Left ventricle myocardium inferior (tissue), 1 donor: ENCODE measurements at regions not wholly inside any gene's neighbourhood (a gene's known extent, or its start where the extent isn't known, plus 50 kb on each side); places are given as distances from the start of the nearest gene placed in this dataset.

ENCODE experiments used
- DNase-seq: peaks from one replicate; pipeline ENCODE4 v3.0.0-alpha.2; 2020
- H3K27ac ChIP-seq: fragments of 200-600 bp; replicated peaks from 2 replicates; pipeline ENCODE4 v1.8.0; 2021
- H3K27me3 ChIP-seq: fragments of 200-600 bp; 2 replicates; pipeline ENCODE4 v1.8.0; 2021; ENCODE audit warnings: low read depth
- H3K36me3 ChIP-seq: fragments of 200-600 bp; 2 replicates; pipeline ENCODE4 v1.8.0; 2021
- H3K4me1 ChIP-seq: fragments of 200-600 bp; 2 replicates; pipeline ENCODE4 v1.8.0; 2021
- H3K4me3 ChIP-seq: fragments of 200-600 bp; 2 replicates; pipeline ENCODE4 v1.8.0; 2021; ENCODE audit warnings: mild to moderate bottlenecking, moderate library complexity
- H3K9me3 ChIP-seq: fragments of 200-600 bp; replicated peaks from 2 replicates; pipeline ENCODE4 v1.8.0; 2021
- intact Hi-C: fragments of 100-400 bp; cut with micrococcal nuclease; formaldehyde crosslinking; loops from one replicate; pipeline ENCODE4 v1.11.0; 2022
- TF ChIP-seq, protein P1 (sequence below): fragments of 200-600 bp; IDR thresholded peaks from 2 replicates; pipeline ENCODE4 v1.8.0; 2021; ENCODE audit warnings: antibody characterized with exemption, mild to moderate bottlenecking, borderline replicate concordance
- donor health status: DM: no; HTN: yes; CAD: no; lungs with severe emphysema.

DNA sequence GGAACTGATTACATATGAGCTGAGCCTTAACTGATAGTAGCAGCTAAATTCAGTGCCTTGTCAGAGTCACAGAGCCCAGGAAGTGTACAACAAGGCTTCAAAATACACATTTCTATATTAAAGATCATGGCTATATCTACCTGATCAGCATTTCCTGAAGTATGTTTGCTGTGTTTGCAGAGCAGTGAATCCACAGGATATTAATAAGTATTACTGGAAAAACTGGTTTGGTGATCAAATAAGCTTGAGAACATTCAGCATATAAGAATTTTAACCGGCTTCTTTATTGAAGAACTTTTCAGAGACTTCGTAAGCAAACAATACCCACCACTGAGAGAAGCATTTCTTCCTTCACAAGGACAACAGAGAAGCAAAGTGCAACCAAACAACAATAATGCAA, 227.0 kb downstream of the ELAVL2 start:
- H3K4me3 ChIP-seq, result no peak overlapping the region
- TF ChIP-seq, protein P1, sequence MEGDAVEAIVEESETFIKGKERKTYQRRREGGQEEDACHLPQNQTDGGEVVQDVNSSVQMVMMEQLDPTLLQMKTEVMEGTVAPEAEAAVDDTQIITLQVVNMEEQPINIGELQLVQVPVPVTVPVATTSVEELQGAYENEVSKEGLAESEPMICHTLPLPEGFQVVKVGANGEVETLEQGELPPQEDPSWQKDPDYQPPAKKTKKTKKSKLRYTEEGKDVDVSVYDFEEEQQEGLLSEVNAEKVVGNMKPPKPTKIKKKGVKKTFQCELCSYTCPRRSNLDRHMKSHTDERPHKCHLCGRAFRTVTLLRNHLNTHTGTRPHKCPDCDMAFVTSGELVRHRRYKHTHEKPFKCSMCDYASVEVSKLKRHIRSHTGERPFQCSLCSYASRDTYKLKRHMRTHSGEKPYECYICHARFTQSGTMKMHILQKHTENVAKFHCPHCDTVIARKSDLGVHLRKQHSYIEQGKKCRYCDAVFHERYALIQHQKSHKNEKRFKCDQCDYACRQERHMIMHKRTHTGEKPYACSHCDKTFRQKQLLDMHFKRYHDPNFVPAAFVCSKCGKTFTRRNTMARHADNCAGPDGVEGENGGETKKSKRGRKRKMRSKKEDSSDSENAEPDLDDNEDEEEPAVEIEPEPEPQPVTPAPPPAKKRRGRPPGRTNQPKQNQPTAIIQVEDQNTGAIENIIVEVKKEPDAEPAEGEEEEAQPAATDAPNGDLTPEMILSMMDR, result no peak
- no peaks in the 10 kb centered on the region for H3K9me3 ChIP-seq
- intact Hi-C loops, result loop anchor here (10.0 kb wide), 1 partner anchor 56 kb away; no protein-coding TSS in a partner anchor
- no peaks in the 10 kb centered on the region for H3K27me3 ChIP-seq
- DNase-seq, result no peak
- H3K36me3 ChIP-seq, result no peaks in the 10 kb centered on the region
- H3K27ac ChIP-seq, result no peak overlapping the region
- H3K4me1 ChIP-seq, result peaks cover 16% of the 10 kb centered on the region

DNA sequence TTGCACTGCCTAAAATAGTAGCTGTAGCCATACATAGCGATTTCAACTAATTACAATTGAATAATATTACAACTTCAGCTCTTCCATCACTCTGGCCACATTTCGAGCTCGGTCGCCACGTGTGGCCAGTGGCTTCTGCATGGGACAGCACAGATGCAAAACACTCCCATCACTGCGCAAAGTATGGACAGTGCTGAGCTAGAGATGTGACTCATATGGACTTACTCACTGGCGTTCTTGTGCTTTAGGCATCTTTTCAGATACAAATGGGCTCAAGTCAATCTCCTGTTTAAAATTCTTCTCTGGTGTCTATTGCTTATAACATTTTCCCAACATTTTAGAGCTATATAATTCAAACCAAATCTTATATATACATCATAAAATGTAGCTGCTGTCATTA, 222.7 kb downstream of the ELAVL2 start:
- Histone ChIP-seq H3K4me1 (no peaks in the 10 kb centered on the region), H3K36me3 (no peaks in the 10 kb centered on the region), H3K4me3 (no peak overlapping the region), H3K27ac (no peak overlapping the region), H3K27me3 (no peaks in the 10 kb centered on the region), H3K9me3 (no peaks in the 10 kb centered on the region)
- TF ChIP-seq, protein P1, result no peak
- intact Hi-C loops, result no loop called here
- DNase-seq, result no peak

DNA sequence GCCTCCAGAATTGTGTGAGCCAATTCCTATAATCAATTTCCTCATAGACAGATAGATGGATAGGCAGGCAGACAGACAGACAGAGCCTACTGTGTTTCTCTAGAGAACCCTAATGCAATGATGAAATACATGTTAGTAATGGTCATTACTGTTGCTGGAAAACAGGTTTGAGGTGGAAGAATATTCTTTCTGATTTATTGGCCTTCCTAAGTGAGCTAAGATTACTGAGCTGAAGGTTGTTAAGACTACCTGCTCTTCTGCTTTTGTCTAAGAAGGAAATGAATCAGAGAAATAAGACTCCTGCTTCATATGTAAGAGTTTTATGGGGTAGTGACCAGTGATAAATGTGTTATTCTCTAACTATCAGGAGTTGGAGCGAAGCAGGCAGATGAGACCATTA, 219.9 kb downstream of the ELAVL2 start:
- no peaks in the 10 kb centered on the region for H3K9me3 ChIP-seq
- no peak for DNase-seq
- no peaks in the 10 kb centered on the region for H3K27me3 ChIP-seq
- intact Hi-C loops, result no loop called here
- H3K4me3 ChIP-seq, result no peak overlapping the region
- TF ChIP-seq, protein P1, result no peak
- H3K4me1 ChIP-seq, result no peaks in the 10 kb centered on the region
- no peak overlapping the region for H3K27ac ChIP-seq
- H3K36me3 ChIP-seq, result no peaks in the 10 kb centered on the region

DNA sequence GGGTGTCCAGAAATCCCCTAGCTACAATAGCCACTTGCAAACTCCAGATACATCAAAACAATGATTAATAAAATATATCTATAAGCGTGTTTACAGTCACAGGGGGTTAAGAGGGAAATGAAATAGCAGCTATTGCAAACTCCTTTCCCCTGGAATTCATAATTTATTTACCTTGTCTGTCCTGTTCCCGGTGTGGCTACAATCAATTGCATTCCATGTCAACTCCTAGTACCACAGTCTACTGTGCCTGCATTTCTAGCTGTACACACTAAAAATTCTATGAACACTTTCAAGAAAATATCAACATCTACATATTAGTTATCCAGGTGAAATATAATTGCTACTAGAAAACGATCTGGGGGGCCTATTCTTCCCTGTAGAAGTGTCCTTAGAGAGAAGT, 217.6 kb downstream of the ELAVL2 start:
- Histone ChIP-seq H3K27me3 (no peaks in the 10 kb centered on the region), H3K36me3 (no peaks in the 10 kb centered on the region), H3K9me3 (no peaks in the 10 kb centered on the region), H3K27ac (no peak overlapping the region), H3K4me3 (no peak overlapping the region), H3K4me1 (no peaks in the 10 kb centered on the region)
- TF ChIP-seq, protein P1, result no peak
- intact Hi-C loops, result no loop called here
- no peak for DNase-seq

DNA sequence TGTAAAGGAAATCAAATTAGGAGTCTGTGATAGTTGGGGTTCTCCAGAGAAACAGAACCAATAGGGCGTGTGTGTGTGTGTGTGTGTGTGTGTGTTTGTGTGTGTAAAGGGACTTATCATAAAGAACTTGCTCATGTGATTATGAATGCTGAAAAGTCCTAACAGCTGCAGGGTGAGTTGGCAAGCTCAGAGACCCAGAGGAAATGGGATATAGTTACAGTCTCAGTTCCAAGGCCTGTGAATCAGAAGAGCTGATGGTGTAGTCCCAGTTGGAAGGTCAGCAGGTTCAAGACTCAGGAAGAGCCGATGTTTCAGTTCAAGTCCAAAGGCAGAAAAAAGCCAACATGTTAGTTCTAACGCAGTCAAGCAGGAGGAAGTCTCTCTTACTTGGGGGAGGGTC, 214.2 kb downstream of the ELAVL2 start:
- no peak overlapping the region for H3K27ac ChIP-seq
- H3K4me1 ChIP-seq, result peaks cover 4% of the 10 kb centered on the region
- TF ChIP-seq, protein P1, result no peak
- H3K9me3 ChIP-seq, result no peaks in the 10 kb centered on the region
- no peaks in the 10 kb centered on the region for H3K27me3 ChIP-seq
- H3K36me3 ChIP-seq, result no peaks in the 10 kb centered on the region
- intact Hi-C loops, result no loop called here
- no peak overlapping the region for H3K4me3 ChIP-seq
- DNase-seq, result no peak

DNA sequence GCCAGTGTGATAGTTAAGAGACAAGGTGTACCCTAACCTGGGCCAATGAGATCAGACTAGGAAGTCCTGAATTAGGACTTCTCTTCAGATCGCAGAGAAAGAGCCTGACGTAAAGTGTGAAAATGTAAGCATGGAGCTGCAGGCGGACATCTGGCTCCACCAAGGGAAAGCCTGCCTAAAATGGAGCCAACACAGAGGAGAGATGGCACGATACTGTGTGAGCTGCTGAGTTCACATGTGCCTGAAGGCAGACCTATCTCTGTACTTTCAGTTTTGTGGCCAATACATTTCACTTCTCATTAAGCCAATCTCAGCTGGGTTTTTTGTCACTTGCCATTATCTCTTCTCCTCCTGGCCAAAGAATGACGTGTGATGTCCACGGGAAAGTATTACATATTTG, 210.5 kb downstream of the ELAVL2 start:
- Histone ChIP-seq H3K27me3 (no peaks in the 10 kb centered on the region), H3K27ac (no peak overlapping the region), H3K36me3 (no peaks in the 10 kb centered on the region), H3K4me3 (no peak overlapping the region), H3K9me3 (no peaks in the 10 kb centered on the region), H3K4me1 (peaks cover 4% of the 10 kb centered on the region)
- intact Hi-C loops, result no loop called here
- DNase-seq, result no peak
- TF ChIP-seq, protein P1, result no peak
